Endothelial cell of umbilical vein (primary cell): ENCODE measurements at regions not wholly inside any gene's neighbourhood (a gene's known extent, or its start where the extent isn't known, plus 50 kb on each side); places are given as distances from the start of the nearest gene placed in this dataset.

ENCODE experiments used
- BruUV-seq: library from RNA; stranded (reverse); fragments of 400-500 nt; replicated peaks from 2 replicates; lab custom pipeline; 2021; lab: Mats Ljungman, UMichigan
- CTCF ChIA-PET: fragments of 300-600, 350-600 bp; sonication (Branson Sonifier 250); formaldehyde crosslinking; loops from one replicate; lab custom pipeline; 2021; ENCODE audit warnings: antibody characterized with exemption, inconsistent platforms; lab: Charles Lee
- POLR2A ChIA-PET: fragments of 300-600, 350-600 bp; sonication (Branson Sonifier 250); formaldehyde crosslinking; loops from one replicate; lab custom pipeline; 2021; ENCODE audit warnings: antibody characterized with exemption, inconsistent platforms; lab: Charles Lee
- DNase-seq: peaks from one replicate; pipeline ENCODE4 v3.0.0-alpha.2; 2011; ENCODE audit warnings: low read depth, low spot score
- FAIRE-seq: peaks from 2 replicates; lab custom pipeline; 2011; peaks lifted over from hg19 to GRCh38; lab: Jason Lieb, UNC
- H2AFZ ChIP-seq: 2 replicates; pipeline ENCODE4 v1.6.0; 2012; ENCODE audit warnings: low read depth, low read length, control low read depth, inconsistent platforms
- H3K27ac ChIP-seq: 2 replicates; pipeline ENCODE4 v1.5.1; 2011; ENCODE audit warnings: low read depth, mild to moderate bottlenecking, control low read depth, low read length, moderate library complexity; ENCODE audit not compliant: insufficient read depth
- H3K27me3 ChIP-seq, 2 experiments: 2 replicates each; pipeline versions ENCODE4 v1.6.0 to v1.6.1; 2011; ENCODE audit warnings: low read length in 2 of 2, mixed read lengths in 1 of 2; ENCODE audit not compliant: control insufficient read depth in 2 of 2, insufficient read depth in 2 of 2
- H3K36me3 ChIP-seq, 2 experiments: 2 replicates in 1 of 2; 3 replicates in 1 of 2; pipeline ENCODE4 v1.5.1; 2011; ENCODE audit warnings: low read length in 2 of 2, mild to moderate bottlenecking in 1 of 2, moderate library complexity in 1 of 2; ENCODE audit not compliant: control insufficient read depth in 2 of 2, insufficient read depth in 2 of 2; ENCODE audit errors: extremely low read depth in 1 of 2
- H3K4me1 ChIP-seq: 3 replicates; pipeline ENCODE4 v1.5.1; 2011; ENCODE audit warnings: mild to moderate bottlenecking, low read length; ENCODE audit not compliant: control insufficient read depth, insufficient read depth; ENCODE audit errors: extremely low read depth
- H3K4me2 ChIP-seq: 2 replicates; pipeline ENCODE4 v1.6.1; 2011; ENCODE audit warnings: low read length, control low read depth, mixed read lengths; ENCODE audit not compliant: insufficient read depth
- H3K4me3 ChIP-seq, 3 experiments: fragments of 200-600 bp in 1 of 3; sonication (generic), shearing (Covaris generic) in 1 of 3; replicated peaks in 1 of 3; 2 replicates each; pipeline ENCODE4 v1.5.1; 2011 to 2016; ENCODE audit warnings: control low read depth in 3 of 3, low read length in 3 of 3, mild to moderate bottlenecking in 2 of 3, inconsistent platforms in 1 of 3, low read depth in 1 of 3, moderate library complexity in 1 of 3; ENCODE audit not compliant: insufficient read depth in 1 of 3
- H3K79me2 ChIP-seq: 2 replicates; pipeline ENCODE4 v1.6.0; 2012; ENCODE audit warnings: low read length, inconsistent platforms; ENCODE audit not compliant: control insufficient read depth, insufficient read depth
- H3K9ac ChIP-seq: replicated peaks from 2 replicates; pipeline ENCODE3; 2011; ENCODE audit warnings: low read length, control low read depth; ENCODE audit not compliant: insufficient read depth; ENCODE audit errors: extremely low read depth
- H3K9me1 ChIP-seq: replicated peaks from 3 replicates; pipeline ENCODE4 v1.6.0; 2011; ENCODE audit warnings: mild to moderate bottlenecking, low read length; ENCODE audit not compliant: control insufficient read depth, insufficient read depth; ENCODE audit errors: extremely low read depth
- H3K9me3 ChIP-seq: replicated peaks from 2 replicates; pipeline ENCODE4 v1.5.1; 2012; ENCODE audit warnings: low read length, inconsistent platforms; ENCODE audit not compliant: control insufficient read depth, insufficient read depth
- H4K20me1 ChIP-seq: replicated peaks from 2 replicates; pipeline ENCODE3; 2011; ENCODE audit warnings: mild to moderate bottlenecking, low read length; ENCODE audit not compliant: control insufficient read depth, insufficient read depth; ENCODE audit errors: extremely low read depth
- CTCF ChIP-seq, 2 donors: IDR thresholded peaks; 1 replicate in 1 of 2; 2 replicates in 1 of 2; pipeline ENCODE4 v1.5.1; 2011; ENCODE audit warnings: low read length in 2 of 2, mild to moderate bottlenecking in 2 of 2, moderate library complexity in 2 of 2, control low read depth in 1 of 2, inconsistent platforms in 1 of 2, low read depth in 1 of 2; ENCODE audit not compliant: insufficient read depth in 1 of 2; ENCODE audit errors: extremely low read depth in 1 of 2
- EZH2 ChIP-seq: IDR thresholded peaks from 2 replicates; pipeline ENCODE4 v1.6.1; 2012; ENCODE audit warnings: borderline replicate concordance, low read depth, mild to moderate bottlenecking, moderate library complexity, low read length, inconsistent platforms; ENCODE audit not compliant: severe bottlenecking
- FOS ChIP-seq: IDR thresholded peaks from 2 replicates; pipeline ENCODE4 v1.6.1; 2011; ENCODE audit warnings: mild to moderate bottlenecking, low read length, moderate library complexity, borderline replicate concordance; ENCODE audit not compliant: insufficient read depth
- GATA2 ChIP-seq: IDR thresholded peaks from 2 replicates; pipeline ENCODE4 v1.7.0; 2011; ENCODE audit warnings: low read depth, mild to moderate bottlenecking, moderate library complexity, mixed read lengths, low read length; ENCODE audit not compliant: insufficient read length, insufficient read depth
- JUN ChIP-seq: IDR thresholded peaks from 2 replicates; pipeline ENCODE4 v1.6.1; 2011; ENCODE audit warnings: borderline replicate concordance, low read depth; ENCODE audit not compliant: insufficient read length, insufficient read depth
- MYC ChIP-seq: IDR thresholded peaks from one replicate; pipeline ENCODE4 v1.6.1; 2011; ENCODE audit warnings: mild to moderate bottlenecking, low read depth, low read length
- POLR2A ChIP-seq: IDR thresholded peaks from 2 replicates; pipeline ENCODE4 v1.6.1; 2012; ENCODE audit warnings: low read depth, mild to moderate bottlenecking, control low read depth, low read length
- POLR2AphosphoS5 ChIP-seq: IDR thresholded peaks from 2 replicates; pipeline ENCODE4 v1.6.1; 2012; ENCODE audit warnings: low read depth, mild to moderate bottlenecking, control low read depth, low read length, moderate library complexity; ENCODE audit not compliant: insufficient read depth
- dilution Hi-C: fragments of 300-500 bp; cut with MboI; formaldehyde crosslinking; loops from one replicate; pipeline ENCODE4 v1.15.0; 2019; ENCODE audit warnings: low sequenced_read_pairs; ENCODE audit not compliant: extremely low pct_ligation_motif_present
- intact Hi-C: fragments of 100-400 bp; cut with micrococcal nuclease; formaldehyde crosslinking; loops from one replicate; pipeline ENCODE4 v1.10.0; 2022
- TF ChIP-seq, protein P1 (sequence below): IDR thresholded peaks from 2 replicates; pipeline ENCODE4 v1.6.1; 2011; ENCODE audit not compliant: insufficient read depth, insufficient read length

DNA sequence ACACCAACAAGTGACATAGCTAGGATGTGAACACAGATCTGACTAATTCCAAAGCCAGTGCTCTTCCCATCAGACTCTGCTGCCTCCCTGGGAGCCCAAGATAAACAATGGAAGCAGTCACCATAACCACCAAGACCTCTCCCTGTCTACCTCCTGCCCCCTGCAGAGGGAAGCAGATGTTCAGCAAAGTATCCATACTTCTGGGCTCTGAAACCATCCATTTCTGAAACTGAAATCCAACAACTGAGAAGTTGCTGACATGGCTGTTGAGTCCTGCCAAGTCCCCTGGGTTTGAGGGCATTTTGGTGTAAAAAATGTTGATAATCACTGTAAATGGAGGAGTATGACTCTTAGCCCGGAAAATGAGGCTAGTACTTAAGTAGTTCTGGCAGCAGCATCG lies 102.1 kb downstream of the TYW3 start:
- H3K9ac ChIP-seq: no peak overlapping the region
- H3K4me3 ChIP-seq: no peak overlapping the region
- H3K9me3 ChIP-seq: no peaks in the 10 kb centered on the region
- DNase-seq (no peak), FAIRE-seq (no peak)
- no peak for TF ChIP-seq POLR2AphosphoS5
- no peak for TF ChIP-seq FOS
- TF ChIP-seq POLR2A: no peak
- TF ChIP-seq, protein P1, sequence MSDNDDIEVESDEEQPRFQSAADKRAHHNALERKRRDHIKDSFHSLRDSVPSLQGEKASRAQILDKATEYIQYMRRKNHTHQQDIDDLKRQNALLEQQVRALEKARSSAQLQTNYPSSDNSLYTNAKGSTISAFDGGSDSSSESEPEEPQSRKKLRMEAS: no peak
- no peak for TF ChIP-seq JUN
- TF ChIP-seq EZH2: no peak
- TF ChIP-seq CTCF (IDR thresholded peaks at IDR 0.05; ENCODE audit: extremely low read depth in 1 of 2, insufficient read depth in 1 of 2, low read depth in 1 of 2, low read length in 2 of 2): no peak
- no peak overlapping the region for H3K27ac ChIP-seq
- H3K36me3 ChIP-seq: no peaks in the 10 kb centered on the region
- H3K79me2 ChIP-seq: no peaks in the 10 kb centered on the region
- H3K4me1 ChIP-seq: no peaks in the 10 kb centered on the region
- ChIA-PET CTCF (no interaction called here), POLR2A (no interaction called here)
- no peak overlapping the region for H2AFZ ChIP-seq
- no TSS peak for BruUV-seq
- intact Hi-C loops: no loop called here
- dilution Hi-C loops: no loop called here
- H4K20me1 ChIP-seq: no peaks in the 10 kb centered on the region
- no peaks in the 10 kb centered on the region for H3K9me1 ChIP-seq
- no peak overlapping the region for H3K4me2 ChIP-seq
- no peaks in the 10 kb centered on the region for H3K27me3 ChIP-seq

- CTCF ChIA-PET: no interaction called here
- H3K36me3 ChIP-seq: no peaks in the 10 kb centered on the region
- H3K4me3 ChIP-seq: no peak overlapping the region
- H3K4me1 ChIP-seq: no peaks in the 10 kb centered on the region
- POLR2A ChIA-PET: no interaction called here
- H3K9ac ChIP-seq: no peak overlapping the region
- no peaks in the 10 kb centered on the region for H4K20me1 ChIP-seq
- intact Hi-C loops (no loop called here), dilution Hi-C loops (no loop called here)
- no peaks in the 10 kb centered on the region for H3K27me3 ChIP-seq
- H2AFZ ChIP-seq: no peak overlapping the region
- H3K27ac ChIP-seq: no peak overlapping the region
- no TSS peak for BruUV-seq
- no peaks in the 10 kb centered on the region for H3K9me3 ChIP-seq
- DNase-seq (no peak), FAIRE-seq (no peak)
- H3K79me2 ChIP-seq: no peaks in the 10 kb centered on the region
- no peaks in the 10 kb centered on the region for H3K9me1 ChIP-seq
- no peak overlapping the region for H3K4me2 ChIP-seq
- TF ChIP-seq JUN: no peak
- no peak for TF ChIP-seq GATA2
- TF ChIP-seq, protein P1: no peak
- no peak for TF ChIP-seq MYC
- no peak for TF ChIP-seq CTCF (IDR thresholded peaks at IDR 0.05; ENCODE audit: extremely low read depth in 1 of 2, insufficient read depth in 1 of 2, low read depth in 1 of 2, low read length in 2 of 2)
- no peak for TF ChIP-seq POLR2A
- no peak for TF ChIP-seq FOS
- TF ChIP-seq POLR2AphosphoS5: no peak
- no peak for TF ChIP-seq EZH2
These were observed 109.8 kb downstream of the TYW3 start for GRCh38 chr1:74842726-74843125.
